ENCODE measurements at regions not wholly inside any gene's neighbourhood (a gene's known extent, or its start where the extent isn't known, plus 50 kb on each side); places are given as distances from the start of the nearest gene placed in this dataset.

DNA sequence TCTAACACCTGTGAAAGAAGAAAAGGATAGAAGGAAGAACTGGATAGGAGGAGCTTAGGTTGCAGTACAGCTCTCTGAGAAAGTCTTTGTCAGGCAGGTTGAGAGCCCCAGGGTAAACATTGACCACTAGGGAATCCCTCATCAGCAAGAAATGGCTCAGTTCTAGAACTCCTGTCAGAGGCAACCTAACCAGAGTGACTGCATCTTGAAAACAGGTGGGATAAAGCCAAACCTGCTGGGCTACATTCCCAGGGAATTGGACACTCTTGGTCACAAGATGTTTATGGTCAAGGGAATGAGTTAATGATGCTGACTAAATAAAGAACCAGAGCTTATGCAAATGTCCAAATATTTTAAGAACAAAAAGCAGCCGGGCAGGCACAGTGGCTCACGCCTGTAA is 108.3 kb upstream of the MED14 start:
- TF ChIP-seq, protein P1, sequence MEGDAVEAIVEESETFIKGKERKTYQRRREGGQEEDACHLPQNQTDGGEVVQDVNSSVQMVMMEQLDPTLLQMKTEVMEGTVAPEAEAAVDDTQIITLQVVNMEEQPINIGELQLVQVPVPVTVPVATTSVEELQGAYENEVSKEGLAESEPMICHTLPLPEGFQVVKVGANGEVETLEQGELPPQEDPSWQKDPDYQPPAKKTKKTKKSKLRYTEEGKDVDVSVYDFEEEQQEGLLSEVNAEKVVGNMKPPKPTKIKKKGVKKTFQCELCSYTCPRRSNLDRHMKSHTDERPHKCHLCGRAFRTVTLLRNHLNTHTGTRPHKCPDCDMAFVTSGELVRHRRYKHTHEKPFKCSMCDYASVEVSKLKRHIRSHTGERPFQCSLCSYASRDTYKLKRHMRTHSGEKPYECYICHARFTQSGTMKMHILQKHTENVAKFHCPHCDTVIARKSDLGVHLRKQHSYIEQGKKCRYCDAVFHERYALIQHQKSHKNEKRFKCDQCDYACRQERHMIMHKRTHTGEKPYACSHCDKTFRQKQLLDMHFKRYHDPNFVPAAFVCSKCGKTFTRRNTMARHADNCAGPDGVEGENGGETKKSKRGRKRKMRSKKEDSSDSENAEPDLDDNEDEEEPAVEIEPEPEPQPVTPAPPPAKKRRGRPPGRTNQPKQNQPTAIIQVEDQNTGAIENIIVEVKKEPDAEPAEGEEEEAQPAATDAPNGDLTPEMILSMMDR (IDR thresholded peaks at IDR 0.05; ENCODE audit: low read length), result no peak
- TF ChIP-seq EZH2 (IDR thresholded peaks at IDR 0.05; ENCODE audit: borderline replicate concordance, low read length), result no peak
